HepG2 (cell line): ENCODE measurements at regions not wholly inside any gene's neighbourhood (a gene's known extent, or its start where the extent isn't known, plus 50 kb on each side); places are given as distances from the start of the nearest gene placed in this dataset.

ENCODE experiments used
- ATAC-seq: fragments of 200-7000 bp; cut with Tn5 transposase; 3 replicates; pipeline ENCODE4 v1.9.1; 2020; ENCODE audit warnings: mild to moderate bottlenecking, moderate library complexity
- BruUV-seq: library from RNA; stranded (reverse); fragments of 400-500 nt; replicated peaks from 2 replicates; lab custom pipeline; 2021; lab: Mats Ljungman, UMichigan
- CTCF ChIA-PET: fragments of 300-600 bp; formaldehyde crosslinking; extraction: SDS; loops from one replicate; lab custom pipeline; 2021; ENCODE audit warnings: low total read pairs, inconsistent platforms, low intra/inter-chr PET ratio; lab: Yijun Ruan, JAX
- POLR2A ChIA-PET: fragments of 350-600 bp; sonication (Branson Sonifier 250); formaldehyde crosslinking; loops from one replicate; lab custom pipeline; 2020; ENCODE audit warnings: antibody characterized with exemption, inconsistent platforms; lab: Yijun Ruan, JAX
- DNase-seq: peaks from one replicate; pipeline ENCODE4 v3.0.0-alpha.2; 2015; ENCODE audit warnings: low spot score
- FAIRE-seq: peaks from 3 replicates; lab custom pipeline; 2011; peaks lifted over from hg19 to GRCh38; lab: Jason Lieb, UNC
- H2AFZ ChIP-seq: one replicate; pipeline ENCODE4 v1.6.1; 2011; ENCODE audit warnings: low read length, inconsistent platforms
- H3K27ac ChIP-seq: fragments of 300-600 bp; 3 replicates; pipeline ENCODE4 v1.8.0; 2011; ENCODE audit warnings: mixed run types, mild to moderate bottlenecking, mixed read lengths, low read length, inconsistent platforms; ENCODE audit not compliant: insufficient read depth; ENCODE audit errors: extremely low read length
- H3K27me3 ChIP-seq, 2 experiments: fragments of 200-600 bp in 1 of 2; 2 replicates in 1 of 2; 3 replicates in 1 of 2; pipeline versions ENCODE4 v1.6.0 to v1.8.0; 2011; ENCODE audit warnings: low read length in 2 of 2, mild to moderate bottlenecking in 2 of 2, moderate library complexity in 2 of 2, inconsistent platforms in 1 of 2; ENCODE audit not compliant: insufficient read depth in 2 of 2, control insufficient read depth in 1 of 2
- H3K36me3 ChIP-seq, 2 experiments: fragments of 200-600 bp in 1 of 2; replicated peaks in 1 of 2; 2 replicates in 1 of 2; 3 replicates in 1 of 2; pipeline versions ENCODE4 v1.5.1 to v1.8.0; 2011; ENCODE audit warnings: low read length in 2 of 2, inconsistent platforms in 1 of 2; ENCODE audit not compliant: insufficient read depth in 2 of 2, control insufficient read depth in 1 of 2
- H3K4me1 ChIP-seq: 2 replicates; pipeline ENCODE4 v1.5.1; 2012; ENCODE audit warnings: low read length, inconsistent platforms; ENCODE audit not compliant: insufficient read depth
- H3K4me2 ChIP-seq: 2 replicates; pipeline ENCODE4 v1.6.0; 2011; ENCODE audit warnings: low read depth, low read length, inconsistent platforms
- H3K4me3 ChIP-seq, 3 experiments: fragments of 200-600 bp in 1 of 3; sonication (generic), shearing (Covaris generic) in 1 of 3; replicated peaks in 1 of 3; 2 replicates each; pipeline ENCODE4 v1.5.1; 2011 to 2016; ENCODE audit warnings: low read length in 3 of 3, inconsistent platforms in 2 of 3, low read depth in 2 of 3, mild to moderate bottlenecking in 2 of 3, control low read depth in 1 of 3, mixed read lengths in 1 of 3; ENCODE audit not compliant: insufficient read depth in 1 of 3
- H3K79me2 ChIP-seq: one replicate; pipeline ENCODE4 v1.6.1; 2011; ENCODE audit warnings: low read length, inconsistent platforms; ENCODE audit not compliant: insufficient read depth
- H3K9ac ChIP-seq: 2 replicates; pipeline ENCODE4 v1.6.0; 2011; ENCODE audit warnings: mild to moderate bottlenecking, low read depth, low read length, inconsistent platforms; ENCODE audit not compliant: insufficient read depth
- H3K9me3 ChIP-seq: 2 replicates; pipeline ENCODE4 v1.5.1; 2012; ENCODE audit warnings: mild to moderate bottlenecking, low read length
- H4K20me1 ChIP-seq: 2 replicates; pipeline ENCODE4 v1.6.0; 2011; ENCODE audit warnings: inconsistent platforms, mild to moderate bottlenecking, low read length, moderate library complexity; ENCODE audit not compliant: insufficient read depth
- CHCHD3 ChIP-seq: sonication (generic); formaldehyde crosslinking; IDR thresholded peaks from 2 replicates; pipeline ENCODE4 v1.8.0; 2022; ENCODE audit warnings: mild to moderate bottlenecking, missing genetic modification reagents, moderate library complexity
- KLF11 ChIP-seq: IDR thresholded peaks from 2 replicates; pipeline ENCODE4 v1.6.1; 2016; ENCODE audit warnings: missing compliant biosample characterization
- ZNF12 ChIP-seq: sonication (generic); formaldehyde crosslinking; IDR thresholded peaks from 2 replicates; pipeline ENCODE4 v1.5.0; 2020; ENCODE audit warnings: missing genetic modification reagents
- WGBS: methylation state at CpG from one replicate; pipeline ENCODE4 v1.1.6; 2017; ENCODE audit warnings: low lambda C conversion rate; 5-methylcytosine and 5-hydroxymethylcytosine counted together
- in situ Hi-C: cut with HindIII; loops from 2 replicates; pipeline ENCODE4 v1.10.0; 2017; ENCODE audit warnings: low pct_unique_long_range_greater_than_20kb; ENCODE audit not compliant: extremely low pct_ligation_motif_present
- intact Hi-C: fragments of 100-400 bp; cut with micrococcal nuclease; formaldehyde crosslinking; loops from one replicate; pipeline ENCODE4 v1.10.0; 2022; ENCODE audit not compliant: unreplicated experiment
- TF ChIP-seq, protein P1 (sequence below): sonication (generic); formaldehyde crosslinking; conservative IDR thresholded peaks from 2 replicates; pipeline ENCODE4 v1.4.0; 2020; ENCODE audit warnings: missing genetic modification reagents

- no peak for TF ChIP-seq KLF11 (CRISPR knock-in tag)
- TF ChIP-seq, protein P1, sequence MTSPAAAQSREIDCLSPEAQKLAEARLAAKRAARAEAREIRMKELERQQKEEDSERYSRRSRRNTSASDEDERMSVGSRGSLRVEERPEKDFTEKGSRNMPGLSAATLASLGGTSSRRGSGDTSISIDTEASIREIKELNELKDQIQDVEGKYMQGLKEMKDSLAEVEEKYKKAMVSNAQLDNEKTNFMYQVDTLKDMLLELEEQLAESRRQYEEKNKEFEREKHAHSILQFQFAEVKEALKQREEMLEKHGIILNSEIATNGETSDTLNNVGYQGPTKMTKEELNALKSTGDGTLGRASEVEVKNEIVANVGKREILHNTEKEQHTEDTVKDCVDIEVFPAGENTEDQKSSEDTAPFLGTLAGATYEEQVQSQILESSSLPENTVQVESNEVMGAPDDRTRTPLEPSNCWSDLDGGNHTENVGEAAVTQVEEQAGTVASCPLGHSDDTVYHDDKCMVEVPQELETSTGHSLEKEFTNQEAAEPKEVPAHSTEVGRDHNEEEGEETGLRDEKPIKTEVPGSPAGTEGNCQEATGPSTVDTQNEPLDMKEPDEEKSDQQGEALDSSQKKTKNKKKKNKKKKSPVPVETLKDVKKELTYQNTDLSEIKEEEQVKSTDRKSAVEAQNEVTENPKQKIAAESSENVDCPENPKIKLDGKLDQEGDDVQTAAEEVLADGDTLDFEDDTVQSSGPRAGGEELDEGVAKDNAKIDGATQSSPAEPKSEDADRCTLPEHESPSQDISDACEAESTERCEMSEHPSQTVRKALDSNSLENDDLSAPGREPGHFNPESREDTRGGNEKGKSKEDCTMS (CRISPR knock-in tag): no peak
These were observed 55.5 kb upstream of the STC2 start (continued) for GRCh38 chr5:173383711-173384110.

DNA sequence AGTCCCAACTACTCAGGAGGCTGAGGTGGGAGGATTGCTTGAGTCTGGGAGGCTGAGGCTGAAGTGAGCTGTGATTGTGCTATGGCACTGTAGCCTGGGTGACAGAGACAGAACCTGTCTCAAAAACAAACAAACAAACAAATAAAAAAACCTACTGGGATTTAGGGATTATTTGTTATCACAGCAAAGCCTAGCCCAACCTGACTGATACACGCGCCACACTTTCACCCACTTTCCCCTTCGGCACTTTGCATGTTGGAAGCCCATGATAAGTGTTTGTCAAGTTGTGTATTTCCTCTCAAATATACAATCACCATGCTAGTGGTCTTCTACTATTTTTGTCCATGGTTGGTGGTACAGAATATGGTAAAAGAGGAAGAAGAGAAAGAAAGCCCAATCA, 50.5 kb upstream of the STC2 start:
- in situ Hi-C loops: no loop called here
- no peaks in the 10 kb centered on the region for H3K4me1 ChIP-seq

More for the DNA sequence above, 50.5 kb upstream of the STC2 start:
- CTCF ChIA-PET: no interaction called here
- H2AFZ ChIP-seq: no peak overlapping the region
- H3K27ac ChIP-seq: no peak overlapping the region
- H3K9me3 ChIP-seq: no peaks in the 10 kb centered on the region
- TF ChIP-seq ZNF12 (CRISPR knock-in tag): peak; percentile 86
- TF ChIP-seq CHCHD3 (CRISPR knock-in tag): no peak
- H3K9ac ChIP-seq: no peak overlapping the region
- intact Hi-C loops: no loop called here
- ATAC-seq: no peak
- 75% methylated on average over 3 of the region's 3 CpGs for WGBS
- DNase-seq: no peak
- POLR2A ChIA-PET: no interaction called here
- FAIRE-seq: no peak
- peaks cover 0 to 16% of the 10 kb centered on the region in 2 experiments; a peak in 3 of 5 replicates for H3K27me3 ChIP-seq
- no peak overlapping the region for H3K4me3 ChIP-seq
- H3K4me2 ChIP-seq: no peak overlapping the region
- H3K36me3 ChIP-seq: no peaks in the 10 kb centered on the region
- no peaks in the 10 kb centered on the region for H4K20me1 ChIP-seq
- no TSS peak for BruUV-seq
- no peaks in the 10 kb centered on the region for H3K79me2 ChIP-seq
